ENCODE measurements at regions not wholly inside any gene's neighbourhood (a gene's known extent, or its start where the extent isn't known, plus 50 kb on each side); places are given as distances from the start of the nearest gene placed in this dataset.

DNA sequence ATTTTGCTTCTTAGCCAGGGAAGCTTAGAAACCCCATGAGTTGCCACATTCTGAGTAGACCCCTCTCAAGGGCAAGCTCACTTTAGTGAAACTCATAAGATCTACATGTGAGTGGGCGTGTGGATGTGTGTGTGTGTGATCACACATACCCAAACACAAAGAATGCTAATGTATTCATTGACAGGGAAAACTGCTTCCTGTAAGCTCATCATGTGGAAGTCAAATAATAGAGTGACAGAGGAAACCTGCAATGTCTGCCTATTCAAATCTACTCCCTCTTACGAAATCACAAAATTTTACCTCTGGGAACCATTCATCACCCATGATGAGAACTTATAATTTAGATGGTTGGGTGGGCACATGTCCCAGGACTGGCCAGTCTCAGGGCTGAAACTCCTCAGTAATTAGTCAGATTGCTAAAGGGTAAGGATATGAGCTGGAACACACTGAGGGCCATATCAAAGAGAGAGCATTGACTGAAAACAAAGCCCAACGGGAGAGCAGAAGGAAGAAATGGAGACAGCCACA is 94.5 kb upstream of the CCDC150 start:
- H3K27ac ChIP-seq (ENCODE audit: low read length): no peak overlapping the region
- H3K9me3 ChIP-seq (ENCODE audit: control insufficient read depth, insufficient read depth, low read length): no peaks in the 10 kb centered on the region
- WGBS (ENCODE audit: insufficient coverage, insufficient read length): no CpG with 5 or more reads among the region's 3 CpGs
- H3K36me3 ChIP-seq (ENCODE audit: control insufficient read depth, insufficient read depth, low read length): no peaks in the 10 kb centered on the region
- no peak for DNase-seq (ENCODE audit: low read depth, low spot score)
- H3K27me3 ChIP-seq (ENCODE audit: control insufficient read depth, insufficient read depth, low read length): no peaks in the 10 kb centered on the region
- no peaks in the 10 kb centered on the region for H3K4me1 ChIP-seq (ENCODE audit: control insufficient read depth, insufficient read depth, low read length)
- no peak overlapping the region for H3K4me3 ChIP-seq (ENCODE audit: low read length)

GRCh38 chr2:196546151-196546919 is 93.2 kb upstream of the CCDC150 start:
- no peaks in the 10 kb centered on the region for H3K36me3 ChIP-seq (ENCODE audit: control insufficient read depth, insufficient read depth, low read length)
- no peaks in the 10 kb centered on the region for H3K9me3 ChIP-seq (ENCODE audit: control insufficient read depth, insufficient read depth, low read length)
- no peak overlapping the region for H3K4me3 ChIP-seq (ENCODE audit: low read length)
- no CpG with 5 or more reads among the region's 4 CpGs for WGBS (ENCODE audit: insufficient coverage, insufficient read length)
- H3K27ac ChIP-seq (ENCODE audit: low read length): no peak overlapping the region
- H3K4me1 ChIP-seq (ENCODE audit: control insufficient read depth, insufficient read depth, low read length): no peaks in the 10 kb centered on the region
- no peak for DNase-seq (ENCODE audit: low read depth, low spot score)
- no peaks in the 10 kb centered on the region for H3K27me3 ChIP-seq (ENCODE audit: control insufficient read depth, insufficient read depth, low read length)

DNA sequence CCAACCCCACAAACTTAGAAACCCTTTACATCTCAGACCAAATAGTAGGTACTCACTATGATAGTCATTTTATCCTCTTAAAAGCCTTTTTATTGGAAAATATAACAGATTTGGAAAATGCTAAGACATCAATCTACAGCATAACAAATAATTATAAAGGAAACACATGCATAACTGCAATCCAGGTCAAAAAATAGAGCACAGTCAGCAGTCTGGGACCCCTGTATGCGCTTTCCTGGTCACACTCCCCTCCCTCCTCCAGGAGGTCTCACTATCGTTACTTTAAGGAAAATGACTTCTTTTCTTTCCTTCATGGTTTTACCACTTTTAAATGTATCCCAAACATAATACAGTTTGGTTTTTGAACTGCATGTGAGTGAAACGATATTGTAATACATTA is 90.5 kb upstream of the CCDC150 start:
- H3K4me3 ChIP-seq (ENCODE audit: low read length): no peak overlapping the region
- H3K36me3 ChIP-seq (ENCODE audit: control insufficient read depth, insufficient read depth, low read length): no peaks in the 10 kb centered on the region
- no peaks in the 10 kb centered on the region for H3K27me3 ChIP-seq (ENCODE audit: control insufficient read depth, insufficient read depth, low read length)
- no CpG with 5 or more reads among the region's 3 CpGs for WGBS (ENCODE audit: insufficient coverage, insufficient read length)
- H3K4me1 ChIP-seq (ENCODE audit: control insufficient read depth, insufficient read depth, low read length): no peaks in the 10 kb centered on the region
- DNase-seq (ENCODE audit: low read depth, low spot score): no peak
- no peaks in the 10 kb centered on the region for H3K9me3 ChIP-seq (ENCODE audit: control insufficient read depth, insufficient read depth, low read length)
- H3K27ac ChIP-seq (ENCODE audit: low read length): no peak overlapping the region

GRCh38 chr2:196551014-196551413 is 88.5 kb upstream of the CCDC150 start:
- Histone ChIP-seq H3K4me1 (ENCODE audit: control insufficient read depth, insufficient read depth, low read length) (no peaks in the 10 kb centered on the region), H3K4me3 (ENCODE audit: low read length) (no peak overlapping the region), H3K27ac (ENCODE audit: low read length) (no peak overlapping the region), H3K27me3 (ENCODE audit: control insufficient read depth, insufficient read depth, low read length) (no peaks in the 10 kb centered on the region), H3K36me3 (ENCODE audit: control insufficient read depth, insufficient read depth, low read length) (no peaks in the 10 kb centered on the region), H3K9me3 (ENCODE audit: control insufficient read depth, insufficient read depth, low read length) (no peaks in the 10 kb centered on the region)
- DNase-seq (ENCODE audit: low read depth, low spot score): no peak

DNA sequence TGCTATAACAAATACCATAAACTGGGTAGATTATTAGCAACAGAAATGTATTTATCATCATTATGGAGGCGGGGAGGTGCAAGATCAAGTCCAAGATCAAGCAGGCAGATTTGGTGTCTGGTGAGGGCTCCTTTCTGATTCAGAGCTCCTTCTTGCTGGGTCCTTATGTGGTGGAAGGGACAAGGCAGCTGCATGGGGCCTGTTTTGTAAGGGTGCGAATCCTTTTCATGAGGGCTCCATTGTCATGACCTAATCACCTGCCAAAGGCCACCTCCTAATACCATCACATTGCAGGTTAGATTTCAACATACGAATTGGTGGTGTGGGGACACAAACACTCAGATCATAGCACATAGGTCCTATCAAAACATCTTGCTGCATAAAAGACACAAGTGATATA is 84.4 kb upstream of the CCDC150 start:
- WGBS (ENCODE audit: insufficient coverage, insufficient read length): no CpG with 5 or more reads among the region's 3 CpGs
- Histone ChIP-seq H3K9me3 (ENCODE audit: control insufficient read depth, insufficient read depth, low read length) (no peaks in the 10 kb centered on the region), H3K36me3 (ENCODE audit: control insufficient read depth, insufficient read depth, low read length) (no peaks in the 10 kb centered on the region), H3K4me1 (ENCODE audit: control insufficient read depth, insufficient read depth, low read length) (no peaks in the 10 kb centered on the region), H3K27me3 (ENCODE audit: control insufficient read depth, insufficient read depth, low read length) (no peaks in the 10 kb centered on the region), H3K4me3 (ENCODE audit: low read length) (no peak overlapping the region), H3K27ac (ENCODE audit: low read length) (no peak overlapping the region)
- no peak for DNase-seq (ENCODE audit: low read depth, low spot score)

GRCh38 chr2:196555726-196556125 is 83.8 kb upstream of the CCDC150 start:
- Histone ChIP-seq H3K27me3 (ENCODE audit: control insufficient read depth, insufficient read depth, low read length) (no peaks in the 10 kb centered on the region), H3K4me3 (ENCODE audit: low read length) (no peak overlapping the region), H3K4me1 (ENCODE audit: control insufficient read depth, insufficient read depth, low read length) (no peaks in the 10 kb centered on the region), H3K36me3 (ENCODE audit: control insufficient read depth, insufficient read depth, low read length) (no peaks in the 10 kb centered on the region), H3K27ac (ENCODE audit: low read length) (no peak overlapping the region), H3K9me3 (ENCODE audit: control insufficient read depth, insufficient read depth, low read length) (no peaks in the 10 kb centered on the region)
- no CpG with 5 or more reads among the region's 1 CpG for WGBS (ENCODE audit: insufficient coverage, insufficient read length)
- no peak for DNase-seq (ENCODE audit: low read depth, low spot score)

DNA sequence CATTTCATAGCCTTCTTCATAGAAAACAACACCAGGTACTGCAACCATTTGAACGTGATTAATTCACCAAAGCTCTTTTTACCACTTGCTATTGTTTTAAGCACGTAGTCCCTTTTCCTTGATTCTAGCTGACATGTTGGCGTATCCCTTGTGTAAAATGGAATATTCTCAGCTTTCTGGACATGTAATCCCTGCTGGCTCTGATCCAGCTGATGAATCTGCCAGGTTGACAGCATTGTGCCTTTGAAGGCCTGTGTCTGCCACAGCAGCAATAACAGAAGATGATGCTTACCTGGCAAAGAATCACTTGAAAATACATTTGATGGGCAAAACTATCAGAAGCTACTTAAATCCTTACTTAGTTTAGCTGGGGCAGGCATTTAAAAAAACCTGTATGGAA is 81.0 kb upstream of the CCDC150 start:
- DNase-seq (ENCODE audit: low read depth, low spot score): no peak
- no CpG with 5 or more reads among the region's 3 CpGs for WGBS (ENCODE audit: insufficient coverage, insufficient read length)
- Histone ChIP-seq H3K36me3 (ENCODE audit: control insufficient read depth, insufficient read depth, low read length) (no peaks in the 10 kb centered on the region), H3K27ac (ENCODE audit: low read length) (no peak overlapping the region), H3K4me1 (ENCODE audit: control insufficient read depth, insufficient read depth, low read length) (no peaks in the 10 kb centered on the region), H3K9me3 (ENCODE audit: control insufficient read depth, insufficient read depth, low read length) (no peaks in the 10 kb centered on the region), H3K4me3 (ENCODE audit: low read length) (no peak overlapping the region), H3K27me3 (ENCODE audit: control insufficient read depth, insufficient read depth, low read length) (no peaks in the 10 kb centered on the region)

DNA sequence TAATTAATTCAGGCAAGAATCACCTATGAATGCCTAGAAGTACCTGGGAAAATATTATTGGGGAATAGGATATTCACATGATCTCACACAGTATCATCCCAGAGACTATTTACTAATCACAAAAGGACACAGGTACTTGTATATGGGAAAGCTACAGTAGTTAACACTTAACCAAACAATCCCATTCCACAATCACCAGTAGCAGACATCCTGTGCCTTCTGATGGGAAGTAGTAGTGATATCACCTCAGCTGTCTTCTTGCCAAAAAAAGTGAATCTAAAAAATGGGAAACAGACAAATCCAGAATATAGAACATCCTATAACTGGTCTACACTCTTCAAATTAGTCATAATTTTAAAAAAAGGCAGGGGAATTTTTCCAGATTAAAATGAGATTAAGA is 75.6 kb upstream of the CCDC150 start:
- no peaks in the 10 kb centered on the region for H3K4me1 ChIP-seq (ENCODE audit: control insufficient read depth, insufficient read depth, low read length)
- no peaks in the 10 kb centered on the region for H3K36me3 ChIP-seq (ENCODE audit: control insufficient read depth, insufficient read depth, low read length)

DNA sequence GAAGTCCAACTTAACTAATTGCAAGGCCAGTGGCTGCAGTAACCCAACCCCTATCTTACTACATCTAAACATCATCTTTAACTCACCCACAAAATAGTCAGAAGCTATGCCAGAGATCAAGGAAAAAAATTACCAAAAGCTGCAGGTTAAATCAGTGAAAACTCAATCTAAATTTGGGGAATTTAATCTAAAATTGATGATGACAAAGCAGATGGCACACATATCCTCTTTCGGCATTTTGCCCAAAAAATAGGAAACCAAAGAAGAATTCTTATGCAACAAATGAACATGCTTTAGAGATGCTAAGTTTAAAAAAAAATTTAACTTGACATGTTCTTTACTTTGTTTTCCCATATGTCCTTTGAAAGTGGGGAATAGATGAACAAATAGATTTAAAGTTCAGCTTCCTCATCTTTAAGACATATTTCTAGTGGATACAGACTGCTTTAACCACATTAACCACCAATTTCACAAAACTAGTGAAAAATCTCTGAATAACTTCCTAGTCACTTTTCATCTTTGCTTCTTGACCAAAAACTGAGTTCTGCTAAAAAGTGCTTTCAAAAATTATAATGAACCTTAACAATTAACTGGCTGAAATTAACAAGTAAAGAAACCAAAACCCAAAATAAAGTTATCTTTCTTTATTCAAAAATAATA is 74.3 kb upstream of the CCDC150 start:
- no CpG with 5 or more reads among the region's 1 CpG for WGBS (ENCODE audit: insufficient coverage, insufficient read length)

More for the DNA sequence above, 75.6 kb upstream of the CCDC150 start:
- no peak for DNase-seq (ENCODE audit: low read depth, low spot score)
- Histone ChIP-seq H3K9me3 (ENCODE audit: control insufficient read depth, insufficient read depth, low read length) (no peaks in the 10 kb centered on the region), H3K4me3 (ENCODE audit: low read length) (no peak overlapping the region), H3K27me3 (ENCODE audit: control insufficient read depth, insufficient read depth, low read length) (no peaks in the 10 kb centered on the region), H3K27ac (ENCODE audit: low read length) (no peak overlapping the region)

DNA sequence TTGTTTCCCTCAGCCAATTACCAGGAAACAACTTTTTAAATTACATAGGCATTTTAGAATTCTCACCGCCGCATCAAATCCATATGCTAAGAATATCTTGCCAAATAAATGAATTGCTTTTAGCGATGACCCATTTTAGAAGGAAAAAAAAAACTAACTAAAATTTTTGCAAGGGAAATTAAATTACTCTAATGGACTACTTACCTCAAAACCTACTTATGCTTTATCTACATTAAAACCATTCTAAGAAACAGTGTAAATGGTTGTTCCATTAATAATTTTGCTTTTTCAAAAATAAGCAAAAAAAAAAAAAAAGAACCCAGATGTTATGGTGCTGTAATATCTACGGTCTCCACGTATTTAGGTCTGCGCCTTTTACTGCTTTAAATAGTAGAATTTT is 73.5 kb upstream of the CCDC150 start:
- no peaks in the 10 kb centered on the region for H3K27me3 ChIP-seq (ENCODE audit: control insufficient read depth, insufficient read depth, low read length)
- H3K36me3 ChIP-seq (ENCODE audit: control insufficient read depth, insufficient read depth, low read length): no peaks in the 10 kb centered on the region
- H3K27ac ChIP-seq (ENCODE audit: low read length): no peak overlapping the region
- H3K4me1 ChIP-seq (ENCODE audit: control insufficient read depth, insufficient read depth, low read length): no peaks in the 10 kb centered on the region
- WGBS (ENCODE audit: insufficient coverage, insufficient read length): no CpG with 5 or more reads among the region's 6 CpGs
- H3K4me3 ChIP-seq (ENCODE audit: low read length): no peak overlapping the region
- DNase-seq (ENCODE audit: low read depth, low spot score): no peak
- H3K9me3 ChIP-seq (ENCODE audit: control insufficient read depth, insufficient read depth, low read length): no peaks in the 10 kb centered on the region

More for the DNA sequence above, 74.3 kb upstream of the CCDC150 start:
- Histone ChIP-seq H3K4me1 (ENCODE audit: control insufficient read depth, insufficient read depth, low read length) (no peaks in the 10 kb centered on the region), H3K27ac (ENCODE audit: low read length) (no peak overlapping the region), H3K9me3 (ENCODE audit: control insufficient read depth, insufficient read depth, low read length) (no peaks in the 10 kb centered on the region), H3K36me3 (ENCODE audit: control insufficient read depth, insufficient read depth, low read length) (no peaks in the 10 kb centered on the region), H3K27me3 (ENCODE audit: control insufficient read depth, insufficient read depth, low read length) (no peaks in the 10 kb centered on the region), H3K4me3 (ENCODE audit: low read length) (no peak overlapping the region)
- no peak for DNase-seq (ENCODE audit: low read depth, low spot score)

Data from iPS DF 6.9 (cell line).